ENCODE measurements at regions not wholly inside any gene's neighbourhood (a gene's known extent, or its start where the extent isn't known, plus 50 kb on each side); places are given as distances from the start of the nearest gene placed in this dataset.

DNA sequence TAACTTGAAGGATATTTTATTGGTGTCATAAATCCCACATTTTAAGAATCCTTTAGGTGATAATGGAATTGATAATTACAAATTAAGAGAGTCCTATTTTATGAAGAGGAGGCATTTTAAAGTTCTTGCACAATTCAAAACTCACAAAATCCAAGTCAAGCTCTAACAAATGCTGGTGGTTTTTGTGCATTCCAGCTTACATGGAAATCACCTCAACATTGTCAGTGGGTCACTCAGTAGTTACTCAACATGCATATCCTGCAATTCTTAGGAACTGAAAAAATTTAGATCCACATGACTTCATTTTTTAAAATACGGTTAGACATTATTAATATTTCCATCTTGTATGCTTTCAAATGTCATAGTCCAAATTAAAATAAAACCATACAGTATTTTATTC is 487.2 kb downstream of the CNTN3 start:
- DNase-seq (ENCODE audit: low read depth, low spot score): no peak
- TF ChIP-seq, protein P1, sequence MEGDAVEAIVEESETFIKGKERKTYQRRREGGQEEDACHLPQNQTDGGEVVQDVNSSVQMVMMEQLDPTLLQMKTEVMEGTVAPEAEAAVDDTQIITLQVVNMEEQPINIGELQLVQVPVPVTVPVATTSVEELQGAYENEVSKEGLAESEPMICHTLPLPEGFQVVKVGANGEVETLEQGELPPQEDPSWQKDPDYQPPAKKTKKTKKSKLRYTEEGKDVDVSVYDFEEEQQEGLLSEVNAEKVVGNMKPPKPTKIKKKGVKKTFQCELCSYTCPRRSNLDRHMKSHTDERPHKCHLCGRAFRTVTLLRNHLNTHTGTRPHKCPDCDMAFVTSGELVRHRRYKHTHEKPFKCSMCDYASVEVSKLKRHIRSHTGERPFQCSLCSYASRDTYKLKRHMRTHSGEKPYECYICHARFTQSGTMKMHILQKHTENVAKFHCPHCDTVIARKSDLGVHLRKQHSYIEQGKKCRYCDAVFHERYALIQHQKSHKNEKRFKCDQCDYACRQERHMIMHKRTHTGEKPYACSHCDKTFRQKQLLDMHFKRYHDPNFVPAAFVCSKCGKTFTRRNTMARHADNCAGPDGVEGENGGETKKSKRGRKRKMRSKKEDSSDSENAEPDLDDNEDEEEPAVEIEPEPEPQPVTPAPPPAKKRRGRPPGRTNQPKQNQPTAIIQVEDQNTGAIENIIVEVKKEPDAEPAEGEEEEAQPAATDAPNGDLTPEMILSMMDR (conservative IDR thresholded peaks at IDR 0.05): no peak
- no peak overlapping the region for H3K27ac Mint-ChIP-seq (ENCODE audit: unreplicated experiment)

DNA sequence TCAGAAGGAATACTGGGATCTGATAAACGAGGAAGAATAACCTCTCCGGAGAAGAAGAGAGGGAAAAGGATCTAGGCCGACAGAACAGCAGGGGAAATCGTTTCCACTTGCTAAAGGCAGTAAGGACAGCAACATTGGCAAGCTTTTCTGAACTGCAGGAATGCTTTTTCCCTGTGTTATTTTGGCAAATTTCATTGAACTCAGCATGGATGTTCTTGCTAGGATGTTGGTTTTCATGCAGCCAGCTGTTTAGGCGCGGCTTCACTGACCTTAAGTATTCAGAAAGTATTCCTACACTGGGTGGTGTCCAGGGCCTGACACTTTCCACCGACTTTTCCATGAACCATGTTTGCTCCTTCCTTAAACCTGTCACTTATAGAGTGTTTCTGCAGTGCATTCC is 489.7 kb downstream of the CNTN3 start:
- Mint-ChIP-seq H3K4me1 (no peaks in the 10 kb centered on the region), H3K27me3 (ENCODE audit: low read depth) (no peaks in the 10 kb centered on the region), H3K4me3 (no peak overlapping the region), H3K9me3 (peaks cover 5% of the 10 kb centered on the region), H3K36me3 (ENCODE audit: low read depth) (no peaks in the 10 kb centered on the region), H3K27ac (ENCODE audit: unreplicated experiment) (no peak overlapping the region)
- no peak for DNase-seq (ENCODE audit: low read depth, low spot score)
- TF ChIP-seq, protein P1 (conservative IDR thresholded peaks at IDR 0.05): no peak

More for the DNA sequence above, 487.2 kb downstream of the CNTN3 start:
- Mint-ChIP-seq H3K4me3 (no peak overlapping the region), H3K4me1 (no peaks in the 10 kb centered on the region), H3K36me3 (ENCODE audit: low read depth) (no peaks in the 10 kb centered on the region), H3K27me3 (ENCODE audit: low read depth) (no peaks in the 10 kb centered on the region), H3K9me3 (no peaks in the 10 kb centered on the region)

DNA sequence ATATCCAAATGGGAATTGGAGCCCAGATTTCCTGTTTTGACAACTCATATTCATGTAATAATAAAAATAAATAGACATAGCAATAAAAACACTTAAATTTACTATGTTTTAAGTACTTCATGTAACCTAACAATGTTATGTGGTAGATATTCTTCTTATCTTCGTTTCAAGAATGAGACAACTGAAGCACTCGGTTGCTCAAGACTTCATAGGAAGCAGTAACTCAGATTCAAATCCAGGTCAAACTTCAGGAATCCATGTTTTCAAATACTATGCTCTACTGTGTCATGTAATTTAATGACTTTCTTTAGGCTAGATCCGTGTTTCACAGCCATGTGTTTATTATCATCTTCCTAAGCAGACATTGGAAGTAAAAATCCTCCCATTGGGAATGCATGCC is 492.2 kb downstream of the CNTN3 start:
- Mint-ChIP-seq H3K27me3 (ENCODE audit: low read depth) (no peaks in the 10 kb centered on the region), H3K27ac (ENCODE audit: unreplicated experiment) (no peak overlapping the region), H3K9me3 (peaks cover 5% of the 10 kb centered on the region), H3K4me3 (no peak overlapping the region), H3K36me3 (ENCODE audit: low read depth) (no peaks in the 10 kb centered on the region), H3K4me1 (no peaks in the 10 kb centered on the region)
- TF ChIP-seq, protein P1 (conservative IDR thresholded peaks at IDR 0.05): no peak
- DNase-seq (ENCODE audit: low read depth, low spot score): no peak

DNA sequence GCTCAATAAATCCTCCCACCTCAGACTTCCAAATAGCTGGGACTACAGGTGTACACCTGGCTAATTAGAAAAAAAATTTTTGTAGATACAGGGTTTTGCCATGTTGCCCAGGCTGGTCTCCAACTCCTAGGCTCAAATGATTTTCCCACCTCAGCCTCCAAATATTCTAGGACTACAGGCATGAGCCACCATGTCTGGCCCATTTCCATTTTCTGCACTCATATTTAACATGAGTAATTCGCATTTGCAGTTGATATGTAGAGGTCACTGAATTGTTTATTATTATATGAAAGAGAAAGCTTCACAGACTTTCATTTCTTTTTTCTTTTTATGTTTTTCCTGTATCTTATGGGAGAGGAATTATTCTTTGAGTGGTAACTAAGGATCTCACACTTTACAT is 492.7 kb downstream of the CNTN3 start:
- no peak overlapping the region for H3K27ac Mint-ChIP-seq (ENCODE audit: unreplicated experiment)
- TF ChIP-seq, protein P1 (conservative IDR thresholded peaks at IDR 0.05): no peak
- no peak for DNase-seq (ENCODE audit: low read depth, low spot score)
- H3K27me3 Mint-ChIP-seq (ENCODE audit: low read depth): no peaks in the 10 kb centered on the region
- peaks cover 5% of the 10 kb centered on the region for H3K9me3 Mint-ChIP-seq
- H3K4me3 Mint-ChIP-seq: no peak overlapping the region
- H3K4me1 Mint-ChIP-seq: no peaks in the 10 kb centered on the region
- H3K36me3 Mint-ChIP-seq (ENCODE audit: low read depth): no peaks in the 10 kb centered on the region

DNA sequence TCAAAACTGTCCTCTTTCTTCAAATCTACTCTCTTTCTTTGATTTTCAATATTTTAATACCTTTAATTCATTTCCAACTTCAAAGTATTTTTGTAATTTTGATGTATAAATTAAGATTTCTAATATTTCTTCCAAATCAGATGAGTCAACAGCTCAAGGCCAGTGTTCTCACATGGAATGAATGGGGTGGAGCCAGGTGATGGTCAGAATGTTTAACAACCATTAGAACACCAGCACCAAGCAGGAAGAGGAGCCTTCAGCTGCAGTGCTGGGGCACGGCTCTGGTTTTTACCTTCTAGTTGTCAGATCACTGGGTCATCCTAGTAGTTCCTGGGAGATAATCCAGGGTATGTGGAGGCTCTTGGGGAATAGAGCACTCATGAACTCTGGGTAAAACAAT is 494.5 kb upstream of the PDZRN3 start:
- Mint-ChIP-seq H3K9me3 (peaks cover 5% of the 10 kb centered on the region), H3K4me3 (no peak overlapping the region), H3K36me3 (ENCODE audit: low read depth) (no peaks in the 10 kb centered on the region), H3K4me1 (no peaks in the 10 kb centered on the region), H3K27ac (ENCODE audit: unreplicated experiment) (no peak overlapping the region), H3K27me3 (ENCODE audit: low read depth) (no peaks in the 10 kb centered on the region)
- TF ChIP-seq, protein P1 (conservative IDR thresholded peaks at IDR 0.05): no peak
- DNase-seq (ENCODE audit: low read depth, low spot score): no peak

DNA sequence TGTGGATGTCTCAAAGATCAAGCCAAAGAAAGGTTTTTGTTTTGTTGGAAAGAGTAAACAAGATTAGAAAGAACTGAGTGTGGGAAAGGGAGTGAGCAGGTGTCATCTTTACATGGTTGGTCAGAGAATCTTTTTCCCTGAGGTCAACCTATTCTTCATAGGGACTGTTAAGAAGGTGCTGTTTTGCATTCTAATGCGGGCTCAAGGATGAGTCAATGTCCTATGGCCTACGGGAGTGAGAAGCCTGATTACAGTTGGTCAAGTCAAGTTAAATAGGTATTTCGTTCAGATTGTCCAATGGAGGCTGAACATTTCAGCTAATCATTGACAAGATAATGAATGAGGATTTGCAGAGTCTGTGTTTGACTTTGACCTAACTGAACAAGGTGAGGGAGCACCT is 491.2 kb upstream of the PDZRN3 start:
- H3K36me3 Mint-ChIP-seq (ENCODE audit: low read depth): no peaks in the 10 kb centered on the region
- no peak overlapping the region for H3K4me3 Mint-ChIP-seq
- no peaks in the 10 kb centered on the region for H3K4me1 Mint-ChIP-seq
- TF ChIP-seq, protein P1 (conservative IDR thresholded peaks at IDR 0.05): no peak
- H3K27ac Mint-ChIP-seq (ENCODE audit: unreplicated experiment): no peak overlapping the region
- H3K27me3 Mint-ChIP-seq (ENCODE audit: low read depth): no peaks in the 10 kb centered on the region
- DNase-seq (ENCODE audit: low read depth, low spot score): no peak
- H3K9me3 Mint-ChIP-seq: peaks cover 5% of the 10 kb centered on the region
